SK-N-SH treated with all-trans-retinoic acid at 6 μM for 48 hours (cell line): ENCODE measurements at regions not wholly inside any gene's neighbourhood (a gene's known extent, or its start where the extent isn't known, plus 50 kb on each side); places are given as distances from the start of the nearest gene placed in this dataset.

Source experiments
- ATAC-seq: fragments of 200-7000 bp; cut with Tn5 transposase; 3 replicates; pipeline ENCODE4 v1.9.1; 2020; ENCODE audit warnings: mild to moderate bottlenecking, moderate library complexity
- ARNTL ChIP-seq: fragments of 450-650 bp; formaldehyde crosslinking; IDR thresholded peaks from 2 replicates; pipeline ENCODE4 v1.5.0; 2020; ENCODE audit warnings: low read depth, mild to moderate bottlenecking, moderate library complexity, borderline replicate concordance
- BACH2 ChIP-seq: fragments of 250-450 bp; sonication (Bioruptor Pico); IDR thresholded peaks from 2 replicates; pipeline ENCODE4 v1.9.0; 2021; ENCODE audit warnings: mild to moderate bottlenecking, borderline replicate concordance
- CSDC2 ChIP-seq: fragments of 250-450 bp; sonication (Bioruptor Pico); IDR thresholded peaks from 2 replicates; pipeline ENCODE4 v1.5.0; 2020; ENCODE audit warnings: mild to moderate bottlenecking, moderate library complexity
- ESRRG ChIP-seq: fragments of 250-450 bp; sonication (Bioruptor Pico); IDR thresholded peaks from 2 replicates; pipeline ENCODE4 v1.6.1; 2021; ENCODE audit warnings: mild to moderate bottlenecking
- GLIS3 ChIP-seq: fragments of 250-450 bp; sonication (Bioruptor Pico); IDR thresholded peaks from 2 replicates; pipeline ENCODE4 v1.5.0; 2020; ENCODE audit warnings: mild to moderate bottlenecking, moderate library complexity
- ISL1 ChIP-seq: fragments of 250-450 bp; sonication (Bioruptor Pico); IDR thresholded peaks from 2 replicates; pipeline ENCODE4 v2.1.2; 2022; ENCODE audit warnings: mild to moderate bottlenecking, moderate library complexity
- OSR1 ChIP-seq: fragments of 250-450 bp; sonication (Bioruptor Pico); IDR thresholded peaks from 2 replicates; pipeline ENCODE4 v1.8.0; 2022; ENCODE audit warnings: moderate library complexity, mild to moderate bottlenecking, inconsistent platforms
- PPARA ChIP-seq: fragments of 250-450 bp; sonication (Bioruptor Pico); IDR thresholded peaks from 2 replicates; pipeline ENCODE4 v1.5.0; 2020; ENCODE audit warnings: mild to moderate bottlenecking, borderline replicate concordance
- RARB ChIP-seq: fragments of 250-450 bp; sonication (Bioruptor Pico); IDR thresholded peaks from 2 replicates; pipeline ENCODE4 v1.8.0; 2021; ENCODE audit warnings: mild to moderate bottlenecking, moderate library complexity
- SNAI2 ChIP-seq: fragments of 250-450 bp; sonication (Bioruptor Pico); IDR thresholded peaks from 2 replicates; pipeline ENCODE4 v1.5.0; 2020; ENCODE audit warnings: mild to moderate bottlenecking, moderate library complexity
- TCF4 ChIP-seq: fragments of 250-450 bp; sonication (Bioruptor Pico); IDR thresholded peaks from 2 replicates; pipeline ENCODE4 v1.8.0; 2021; ENCODE audit warnings: mild to moderate bottlenecking, moderate library complexity, borderline replicate concordance
- TOX ChIP-seq: fragments of 250-450 bp; sonication (Bioruptor Pico); IDR thresholded peaks from 2 replicates; pipeline ENCODE4 v1.8.0; 2021; ENCODE audit warnings: mild to moderate bottlenecking, moderate library complexity, borderline replicate concordance
- ZC3H10 ChIP-seq: fragments of 250-450 bp; sonication (Bioruptor Pico); IDR thresholded peaks from 2 replicates; pipeline ENCODE4 v1.5.1; 2021; ENCODE audit warnings: mild to moderate bottlenecking, moderate library complexity
- ZFP3 ChIP-seq: fragments of 250-450 bp; sonication (Bioruptor Pico); IDR thresholded peaks from 2 replicates; pipeline ENCODE4 v1.5.0; 2020; ENCODE audit warnings: mild to moderate bottlenecking, moderate library complexity
- ZFP30 ChIP-seq: fragments of 450-650 bp; formaldehyde crosslinking; IDR thresholded peaks from 2 replicates; pipeline ENCODE4 v1.5.0; 2022; ENCODE audit warnings: mild to moderate bottlenecking, moderate library complexity
- ZNF70 ChIP-seq: fragments of 450-650 bp; formaldehyde crosslinking; IDR thresholded peaks from 2 replicates; pipeline ENCODE4 v1.5.0; 2020; ENCODE audit warnings: mild to moderate bottlenecking, moderate library complexity
- ZNF8 ChIP-seq: fragments of 450-650 bp; formaldehyde crosslinking; IDR thresholded peaks from 2 replicates; pipeline ENCODE4 v1.5.0; 2020; ENCODE audit warnings: mild to moderate bottlenecking, moderate library complexity
- TF ChIP-seq, protein P1 (sequence below): fragments of 250-450 bp; sonication (Bioruptor Pico); IDR thresholded peaks from 2 replicates; pipeline ENCODE4 v1.8.0; 2020; ENCODE audit warnings: mild to moderate bottlenecking, moderate library complexity, borderline replicate concordance
- TF ChIP-seq, protein P2 (sequence below): fragments of 250-450 bp; sonication (Bioruptor Pico); IDR thresholded peaks from 2 replicates; pipeline ENCODE4 v1.5.0; 2020; ENCODE audit warnings: mild to moderate bottlenecking, moderate library complexity
- TF ChIP-seq, protein P3 (sequence below): fragments of 250-450 bp; sonication (Bioruptor Pico); IDR thresholded peaks from 2 replicates; pipeline ENCODE4 v1.8.0; 2021; ENCODE audit warnings: low read depth, mild to moderate bottlenecking, moderate library complexity, borderline replicate concordance
- TF ChIP-seq, protein P4 (sequence below): fragments of 250-450 bp; sonication (Bioruptor Pico); IDR thresholded peaks from 2 replicates; pipeline ENCODE4 v1.5.1; 2020; ENCODE audit warnings: low read depth, mild to moderate bottlenecking, moderate library complexity
- TF ChIP-seq, protein P5 (sequence below): fragments of 250-450 bp; sonication (Bioruptor Pico); IDR thresholded peaks from 2 replicates; pipeline ENCODE4 v1.5.1; 2021; ENCODE audit warnings: mild to moderate bottlenecking, moderate library complexity

DNA sequence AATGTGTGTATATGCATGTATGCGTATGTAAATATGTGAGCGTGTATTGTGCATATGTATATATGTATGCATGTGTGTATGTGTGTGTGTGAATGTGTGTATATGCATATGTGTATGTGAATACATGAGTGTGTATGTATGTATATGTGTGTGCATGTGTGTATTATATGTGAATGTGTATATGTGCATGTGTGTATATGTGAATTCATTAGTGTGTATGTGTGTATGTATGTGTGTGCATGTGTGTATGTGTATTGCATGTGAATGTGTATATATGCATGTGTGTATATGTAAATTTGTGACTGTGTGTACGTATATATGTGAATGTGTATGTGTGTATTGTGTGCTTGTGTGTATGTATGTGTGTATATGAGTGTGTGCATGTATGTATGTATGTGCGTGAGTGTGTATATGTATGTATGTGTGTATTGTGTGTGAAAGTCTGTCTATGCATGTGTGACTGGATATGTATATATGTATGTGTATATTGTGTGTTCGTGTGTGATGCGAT lies 455.9 kb downstream of the TYW1 start:
- TF ChIP-seq PPARA (CRISPR knock-in tag) = no peak
- TF ChIP-seq, protein P1, sequence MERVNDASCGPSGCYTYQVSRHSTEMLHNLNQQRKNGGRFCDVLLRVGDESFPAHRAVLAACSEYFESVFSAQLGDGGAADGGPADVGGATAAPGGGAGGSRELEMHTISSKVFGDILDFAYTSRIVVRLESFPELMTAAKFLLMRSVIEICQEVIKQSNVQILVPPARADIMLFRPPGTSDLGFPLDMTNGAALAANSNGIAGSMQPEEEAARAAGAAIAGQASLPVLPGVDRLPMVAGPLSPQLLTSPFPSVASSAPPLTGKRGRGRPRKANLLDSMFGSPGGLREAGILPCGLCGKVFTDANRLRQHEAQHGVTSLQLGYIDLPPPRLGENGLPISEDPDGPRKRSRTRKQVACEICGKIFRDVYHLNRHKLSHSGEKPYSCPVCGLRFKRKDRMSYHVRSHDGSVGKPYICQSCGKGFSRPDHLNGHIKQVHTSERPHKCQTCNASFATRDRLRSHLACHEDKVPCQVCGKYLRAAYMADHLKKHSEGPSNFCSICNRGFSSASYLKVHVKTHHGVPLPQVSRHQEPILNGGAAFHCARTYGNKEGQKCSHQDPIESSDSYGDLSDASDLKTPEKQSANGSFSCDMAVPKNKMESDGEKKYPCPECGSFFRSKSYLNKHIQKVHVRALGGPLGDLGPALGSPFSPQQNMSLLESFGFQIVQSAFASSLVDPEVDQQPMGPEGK (CRISPR knock-in tag) = no peak
- TF ChIP-seq TOX = no peak
- no peak for TF ChIP-seq ZFP3 (CRISPR knock-in tag)
- TF ChIP-seq, protein P2, sequence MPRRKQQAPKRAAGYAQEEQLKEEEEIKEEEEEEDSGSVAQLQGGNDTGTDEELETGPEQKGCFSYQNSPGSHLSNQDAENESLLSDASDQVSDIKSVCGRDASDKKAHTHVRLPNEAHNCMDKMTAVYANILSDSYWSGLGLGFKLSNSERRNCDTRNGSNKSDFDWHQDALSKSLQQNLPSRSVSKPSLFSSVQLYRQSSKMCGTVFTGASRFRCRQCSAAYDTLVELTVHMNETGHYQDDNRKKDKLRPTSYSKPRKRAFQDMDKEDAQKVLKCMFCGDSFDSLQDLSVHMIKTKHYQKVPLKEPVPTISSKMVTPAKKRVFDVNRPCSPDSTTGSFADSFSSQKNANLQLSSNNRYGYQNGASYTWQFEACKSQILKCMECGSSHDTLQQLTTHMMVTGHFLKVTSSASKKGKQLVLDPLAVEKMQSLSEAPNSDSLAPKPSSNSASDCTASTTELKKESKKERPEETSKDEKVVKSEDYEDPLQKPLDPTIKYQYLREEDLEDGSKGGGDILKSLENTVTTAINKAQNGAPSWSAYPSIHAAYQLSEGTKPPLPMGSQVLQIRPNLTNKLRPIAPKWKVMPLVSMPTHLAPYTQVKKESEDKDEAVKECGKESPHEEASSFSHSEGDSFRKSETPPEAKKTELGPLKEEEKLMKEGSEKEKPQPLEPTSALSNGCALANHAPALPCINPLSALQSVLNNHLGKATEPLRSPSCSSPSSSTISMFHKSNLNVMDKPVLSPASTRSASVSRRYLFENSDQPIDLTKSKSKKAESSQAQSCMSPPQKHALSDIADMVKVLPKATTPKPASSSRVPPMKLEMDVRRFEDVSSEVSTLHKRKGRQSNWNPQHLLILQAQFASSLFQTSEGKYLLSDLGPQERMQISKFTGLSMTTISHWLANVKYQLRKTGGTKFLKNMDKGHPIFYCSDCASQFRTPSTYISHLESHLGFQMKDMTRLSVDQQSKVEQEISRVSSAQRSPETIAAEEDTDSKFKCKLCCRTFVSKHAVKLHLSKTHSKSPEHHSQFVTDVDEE (CRISPR knock-in tag) = no peak
- TF ChIP-seq ARNTL = no peak
- no peak for TF ChIP-seq OSR1 (CRISPR knock-in tag)
- TF ChIP-seq GLIS3 (CRISPR knock-in tag) = no peak
- TF ChIP-seq ZNF70 = no peak
- TF ChIP-seq, protein P3, sequence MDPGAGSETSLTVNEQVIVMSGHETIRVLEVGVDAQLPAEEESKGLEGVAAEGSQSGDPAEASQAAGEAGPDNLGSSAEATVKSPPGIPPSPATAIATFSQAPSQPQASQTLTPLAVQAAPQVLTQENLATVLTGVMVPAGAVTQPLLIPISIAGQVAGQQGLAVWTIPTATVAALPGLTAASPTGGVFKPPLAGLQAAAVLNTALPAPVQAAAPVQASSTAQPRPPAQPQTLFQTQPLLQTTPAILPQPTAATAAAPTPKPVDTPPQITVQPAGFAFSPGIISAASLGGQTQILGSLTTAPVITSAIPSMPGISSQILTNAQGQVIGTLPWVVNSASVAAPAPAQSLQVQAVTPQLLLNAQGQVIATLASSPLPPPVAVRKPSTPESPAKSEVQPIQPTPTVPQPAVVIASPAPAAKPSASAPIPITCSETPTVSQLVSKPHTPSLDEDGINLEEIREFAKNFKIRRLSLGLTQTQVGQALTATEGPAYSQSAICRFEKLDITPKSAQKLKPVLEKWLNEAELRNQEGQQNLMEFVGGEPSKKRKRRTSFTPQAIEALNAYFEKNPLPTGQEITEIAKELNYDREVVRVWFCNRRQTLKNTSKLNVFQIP (CRISPR knock-in tag) = no peak
- TF ChIP-seq, protein P4, sequence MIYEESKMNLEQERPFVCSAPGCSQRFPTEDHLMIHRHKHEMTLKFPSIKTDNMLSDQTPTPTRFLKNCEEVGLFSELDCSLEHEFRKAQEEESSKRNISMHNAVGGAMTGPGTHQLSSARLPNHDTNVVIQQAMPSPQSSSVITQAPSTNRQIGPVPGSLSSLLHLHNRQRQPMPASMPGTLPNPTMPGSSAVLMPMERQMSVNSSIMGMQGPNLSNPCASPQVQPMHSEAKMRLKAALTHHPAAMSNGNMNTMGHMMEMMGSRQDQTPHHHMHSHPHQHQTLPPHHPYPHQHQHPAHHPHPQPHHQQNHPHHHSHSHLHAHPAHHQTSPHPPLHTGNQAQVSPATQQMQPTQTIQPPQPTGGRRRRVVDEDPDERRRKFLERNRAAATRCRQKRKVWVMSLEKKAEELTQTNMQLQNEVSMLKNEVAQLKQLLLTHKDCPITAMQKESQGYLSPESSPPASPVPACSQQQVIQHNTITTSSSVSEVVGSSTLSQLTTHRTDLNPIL (CRISPR knock-in tag) = no peak
- TF ChIP-seq RARB = no peak
- no peak for TF ChIP-seq CSDC2 (CRISPR knock-in tag)
- no peak for TF ChIP-seq ZFP30
- ATAC-seq = no peak

DNA sequence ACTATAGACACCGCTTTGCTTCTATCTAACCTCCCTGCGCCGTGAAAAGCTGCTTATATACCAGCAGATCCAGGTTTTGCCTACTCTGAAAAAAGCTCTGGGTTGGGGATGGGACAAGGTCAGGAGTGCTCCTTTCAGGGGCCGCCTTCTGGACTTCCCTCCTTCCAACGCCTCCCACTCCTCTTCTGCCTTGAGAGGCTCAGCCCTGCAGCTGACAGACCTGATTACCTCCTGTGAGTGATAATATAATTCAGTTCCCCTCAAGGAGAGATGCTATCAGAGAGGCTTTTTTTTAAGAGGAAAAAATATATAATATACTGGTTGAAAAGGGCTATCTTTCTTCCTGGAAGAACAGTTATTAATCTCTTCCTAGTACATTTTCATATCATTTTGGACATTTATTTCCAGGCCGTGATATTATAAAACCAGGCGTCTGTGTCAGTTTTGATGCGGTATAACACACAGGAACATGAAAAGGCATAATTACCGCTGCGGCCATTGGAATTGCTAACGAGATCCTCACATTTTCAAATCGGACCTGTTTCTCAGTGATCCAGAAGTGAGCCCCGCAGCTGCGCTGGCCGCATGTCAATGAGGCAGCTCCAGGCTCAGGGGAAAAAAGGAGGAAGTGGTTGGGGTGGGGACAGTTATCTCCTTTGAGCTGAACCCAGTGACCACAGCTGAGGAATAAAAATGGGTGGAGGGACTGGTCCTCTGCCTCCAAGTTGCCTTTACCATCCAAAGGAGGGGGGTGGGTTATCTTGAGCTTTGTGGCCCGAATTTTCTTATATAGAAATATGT lies 457.1 kb downstream of the TYW1 start:
- no peak for TF ChIP-seq GLIS3 (CRISPR knock-in tag)
- TF ChIP-seq BACH2 = no peak
- no peak for TF ChIP-seq ZFP3 (CRISPR knock-in tag)
- no peak for TF ChIP-seq SNAI2
- no peak for TF ChIP-seq ARNTL
- no peak for TF ChIP-seq ISL1 (CRISPR knock-in tag)
- TF ChIP-seq, protein P1 (CRISPR knock-in tag) = no peak
- no peak for TF ChIP-seq ZNF8 (CRISPR knock-in tag)
- TF ChIP-seq ZNF70 = no peak
- TF ChIP-seq, protein P4 (CRISPR knock-in tag) = no peak
- no peak for TF ChIP-seq OSR1 (CRISPR knock-in tag)
- TF ChIP-seq, protein P5, sequence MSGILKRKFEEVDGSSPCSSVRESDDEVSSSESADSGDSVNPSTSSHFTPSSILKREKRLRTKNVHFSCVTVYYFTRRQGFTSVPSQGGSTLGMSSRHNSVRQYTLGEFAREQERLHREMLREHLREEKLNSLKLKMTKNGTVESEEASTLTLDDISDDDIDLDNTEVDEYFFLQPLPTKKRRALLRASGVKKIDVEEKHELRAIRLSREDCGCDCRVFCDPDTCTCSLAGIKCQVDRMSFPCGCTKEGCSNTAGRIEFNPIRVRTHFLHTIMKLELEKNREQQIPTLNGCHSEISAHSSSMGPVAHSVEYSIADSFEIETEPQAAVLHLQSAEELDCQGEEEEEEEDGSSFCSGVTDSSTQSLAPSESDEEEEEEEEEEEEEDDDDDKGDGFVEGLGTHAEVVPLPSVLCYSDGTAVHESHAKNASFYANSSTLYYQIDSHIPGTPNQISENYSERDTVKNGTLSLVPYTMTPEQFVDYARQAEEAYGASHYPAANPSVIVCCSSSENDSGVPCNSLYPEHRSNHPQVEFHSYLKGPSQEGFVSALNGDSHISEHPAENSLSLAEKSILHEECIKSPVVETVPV (CRISPR knock-in tag) = no peak
- no peak for TF ChIP-seq RARB
- no peak for TF ChIP-seq ESRRG (CRISPR knock-in tag)
- no peak for TF ChIP-seq ZFP30
- no peak for TF ChIP-seq ZC3H10
- no peak for TF ChIP-seq CSDC2 (CRISPR knock-in tag)
- no peak for TF ChIP-seq TCF4 (CRISPR knock-in tag)
- ATAC-seq = no peak
